Panc1 (cell line): ENCODE measurements at regions not wholly inside any gene's neighbourhood (a gene's known extent, or its start where the extent isn't known, plus 50 kb on each side); places are given as distances from the start of the nearest gene placed in this dataset.

Experiments used
- ATAC-seq: fragments of 200-7000 bp; cut with Tn5 transposase; 2 replicates; pipeline ENCODE4 v1.9.1; 2020; ENCODE audit warnings: mild to moderate bottlenecking, moderate library complexity
- BruUV-seq: library from RNA; stranded (reverse); fragments of 400-500 nt; replicated peaks from 2 replicates; lab custom pipeline; 2021; lab: Mats Ljungman, UMichigan
- CTCF ChIA-PET: fragments of 300-600 bp; sonication (Branson Sonifier 250); formaldehyde crosslinking; loops from one replicate; lab custom pipeline; 2022; ENCODE audit warnings: antibody characterized with exemption; lab: Charles Lee
- POLR2A ChIA-PET: fragments of 300-600 bp; sonication (Branson Sonifier 250); formaldehyde crosslinking; loops from one replicate; lab custom pipeline; 2022; ENCODE audit warnings: antibody characterized with exemption; lab: Charles Lee
- DNase-seq: peaks from one replicate; pipeline ENCODE4 v3.0.0-alpha.2; 2010; ENCODE audit warnings: low read depth, low spot score
- H3K27ac ChIP-seq: 2 replicates; pipeline ENCODE4 v1.5.1; 2011; ENCODE audit warnings: mild to moderate bottlenecking, low read length, inconsistent platforms
- H3K27me3 ChIP-seq: fragments of 200-500 bp; sonication (Bioruptor generic); 2 replicates; pipeline ENCODE4 v1.6.0; 2014; ENCODE audit warnings: low read length, inconsistent platforms; ENCODE audit not compliant: control insufficient read depth, insufficient read depth
- H3K36me3 ChIP-seq: fragments of 200-500 bp; sonication (Bioruptor generic); 2 replicates; pipeline ENCODE4 v1.5.1; 2014; ENCODE audit warnings: inconsistent platforms, mild to moderate bottlenecking, low read length, moderate library complexity; ENCODE audit not compliant: control insufficient read depth, insufficient read depth
- H3K4me1 ChIP-seq: 2 replicates; pipeline ENCODE4 v1.5.1; 2011; ENCODE audit warnings: inconsistent platforms, mild to moderate bottlenecking, low read length, moderate library complexity; ENCODE audit not compliant: control insufficient read depth, insufficient read depth
- H3K4me3 ChIP-seq, 2 experiments: 2 replicates each; pipeline ENCODE4 v1.5.1; 2011 to 2012; ENCODE audit warnings: low read depth in 2 of 2, low read length in 2 of 2, mild to moderate bottlenecking in 2 of 2, inconsistent platforms in 1 of 2, moderate library complexity in 1 of 2
- H3K9me3 ChIP-seq: fragments of 200-500 bp; sonication (Bioruptor generic); 2 replicates; pipeline ENCODE4 v1.5.1; 2014; ENCODE audit warnings: low read depth, mild to moderate bottlenecking, inconsistent platforms, low read length, moderate library complexity; ENCODE audit not compliant: control insufficient read depth, insufficient read depth
- POLR2AphosphoS5 ChIP-seq: IDR thresholded peaks from 2 replicates; pipeline ENCODE4 v1.6.1; 2012; ENCODE audit warnings: mild to moderate bottlenecking, low read depth, low read length, moderate library complexity
- SIN3A ChIP-seq: IDR thresholded peaks from 2 replicates; pipeline ENCODE4 v1.6.1; 2012; ENCODE audit warnings: low read depth, mild to moderate bottlenecking, low read length, moderate library complexity, borderline replicate concordance; ENCODE audit not compliant: insufficient read depth
- TCF7L2 ChIP-seq: IDR thresholded peaks from 2 replicates; pipeline ENCODE4 v1.6.1; 2011; ENCODE audit warnings: mild to moderate bottlenecking, low read depth, low read length, inconsistent platforms
- in situ Hi-C: cut with HindIII; loops from 2 replicates; pipeline ENCODE4 v1.10.0; 2016; ENCODE audit warnings: low sequenced_read_pairs, low pct_unique_long_range_greater_than_20kb
- intact Hi-C: fragments of 100-400 bp; cut with micrococcal nuclease; formaldehyde crosslinking; loops from one replicate; pipeline ENCODE4 v1.10.0; 2022; ENCODE audit not compliant: unreplicated experiment
- TF ChIP-seq, protein P1 (sequence below), 2 experiments: IDR thresholded peaks; 2 replicates each; pipeline ENCODE4 v1.6.1; 2011 to 2012; ENCODE audit warnings: low read depth in 2 of 2, control low read depth in 1 of 2, low read length in 1 of 2, mild to moderate bottlenecking in 1 of 2, moderate library complexity in 1 of 2; ENCODE audit not compliant: insufficient read depth in 1 of 2
- TF ChIP-seq, protein P2 (sequence below): fragments of 450-650 bp; IDR thresholded peaks from 2 replicates; pipeline ENCODE4 v1.5.1; 2017; ENCODE audit warnings: mild to moderate bottlenecking

DNA sequence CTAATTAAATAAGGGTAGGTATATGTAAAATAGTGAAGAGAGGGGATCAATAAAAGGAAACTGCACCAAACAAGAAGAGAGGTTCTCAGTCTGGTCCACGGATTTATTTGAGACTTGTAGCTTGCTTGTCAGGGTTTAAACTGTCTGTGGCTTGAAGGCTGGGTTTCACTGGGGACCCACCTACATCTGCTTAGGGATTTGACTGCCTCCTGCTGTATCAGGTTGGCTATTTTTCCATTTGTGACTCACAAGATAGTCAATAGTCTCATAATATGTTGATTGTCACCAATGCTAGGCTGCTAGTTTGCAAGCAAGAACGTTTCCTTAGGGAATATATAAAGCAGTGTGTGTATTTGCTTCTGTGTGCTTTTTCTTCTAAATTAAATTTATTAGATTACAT lies 1950.7 kb upstream of the IGFBP7 start:
- in situ Hi-C loops (no loop called here), intact Hi-C loops (no loop called here)
- BruUV-seq = no TSS peak
- H3K27me3 ChIP-seq = no peaks in the 10 kb centered on the region
- CTCF ChIA-PET = no interaction called here
- H3K4me1 ChIP-seq = no peaks in the 10 kb centered on the region
- no peak overlapping the region for H3K27ac ChIP-seq
- POLR2A ChIA-PET = no interaction called here
- no peak for ATAC-seq
- H3K36me3 ChIP-seq = no peaks in the 10 kb centered on the region
- TF ChIP-seq POLR2AphosphoS5 (no peak), SIN3A (no peak), TCF7L2 (no peak)
- TF ChIP-seq, protein P1, sequence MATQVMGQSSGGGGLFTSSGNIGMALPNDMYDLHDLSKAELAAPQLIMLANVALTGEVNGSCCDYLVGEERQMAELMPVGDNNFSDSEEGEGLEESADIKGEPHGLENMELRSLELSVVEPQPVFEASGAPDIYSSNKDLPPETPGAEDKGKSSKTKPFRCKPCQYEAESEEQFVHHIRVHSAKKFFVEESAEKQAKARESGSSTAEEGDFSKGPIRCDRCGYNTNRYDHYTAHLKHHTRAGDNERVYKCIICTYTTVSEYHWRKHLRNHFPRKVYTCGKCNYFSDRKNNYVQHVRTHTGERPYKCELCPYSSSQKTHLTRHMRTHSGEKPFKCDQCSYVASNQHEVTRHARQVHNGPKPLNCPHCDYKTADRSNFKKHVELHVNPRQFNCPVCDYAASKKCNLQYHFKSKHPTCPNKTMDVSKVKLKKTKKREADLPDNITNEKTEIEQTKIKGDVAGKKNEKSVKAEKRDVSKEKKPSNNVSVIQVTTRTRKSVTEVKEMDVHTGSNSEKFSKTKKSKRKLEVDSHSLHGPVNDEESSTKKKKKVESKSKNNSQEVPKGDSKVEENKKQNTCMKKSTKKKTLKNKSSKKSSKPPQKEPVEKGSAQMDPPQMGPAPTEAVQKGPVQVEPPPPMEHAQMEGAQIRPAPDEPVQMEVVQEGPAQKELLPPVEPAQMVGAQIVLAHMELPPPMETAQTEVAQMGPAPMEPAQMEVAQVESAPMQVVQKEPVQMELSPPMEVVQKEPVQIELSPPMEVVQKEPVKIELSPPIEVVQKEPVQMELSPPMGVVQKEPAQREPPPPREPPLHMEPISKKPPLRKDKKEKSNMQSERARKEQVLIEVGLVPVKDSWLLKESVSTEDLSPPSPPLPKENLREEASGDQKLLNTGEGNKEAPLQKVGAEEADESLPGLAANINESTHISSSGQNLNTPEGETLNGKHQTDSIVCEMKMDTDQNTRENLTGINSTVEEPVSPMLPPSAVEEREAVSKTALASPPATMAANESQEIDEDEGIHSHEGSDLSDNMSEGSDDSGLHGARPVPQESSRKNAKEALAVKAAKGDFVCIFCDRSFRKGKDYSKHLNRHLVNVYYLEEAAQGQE (IDR thresholded peaks at IDR 0.05; ENCODE audit: insufficient read depth in 1 of 2, low read depth in 2 of 2, low read length in 1 of 2) = no peak
- TF ChIP-seq, protein P2, sequence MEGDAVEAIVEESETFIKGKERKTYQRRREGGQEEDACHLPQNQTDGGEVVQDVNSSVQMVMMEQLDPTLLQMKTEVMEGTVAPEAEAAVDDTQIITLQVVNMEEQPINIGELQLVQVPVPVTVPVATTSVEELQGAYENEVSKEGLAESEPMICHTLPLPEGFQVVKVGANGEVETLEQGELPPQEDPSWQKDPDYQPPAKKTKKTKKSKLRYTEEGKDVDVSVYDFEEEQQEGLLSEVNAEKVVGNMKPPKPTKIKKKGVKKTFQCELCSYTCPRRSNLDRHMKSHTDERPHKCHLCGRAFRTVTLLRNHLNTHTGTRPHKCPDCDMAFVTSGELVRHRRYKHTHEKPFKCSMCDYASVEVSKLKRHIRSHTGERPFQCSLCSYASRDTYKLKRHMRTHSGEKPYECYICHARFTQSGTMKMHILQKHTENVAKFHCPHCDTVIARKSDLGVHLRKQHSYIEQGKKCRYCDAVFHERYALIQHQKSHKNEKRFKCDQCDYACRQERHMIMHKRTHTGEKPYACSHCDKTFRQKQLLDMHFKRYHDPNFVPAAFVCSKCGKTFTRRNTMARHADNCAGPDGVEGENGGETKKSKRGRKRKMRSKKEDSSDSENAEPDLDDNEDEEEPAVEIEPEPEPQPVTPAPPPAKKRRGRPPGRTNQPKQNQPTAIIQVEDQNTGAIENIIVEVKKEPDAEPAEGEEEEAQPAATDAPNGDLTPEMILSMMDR = no peak
- H3K4me3 ChIP-seq = no peak overlapping the region
- H3K9me3 ChIP-seq = no peaks in the 10 kb centered on the region
- no peak for DNase-seq

DNA sequence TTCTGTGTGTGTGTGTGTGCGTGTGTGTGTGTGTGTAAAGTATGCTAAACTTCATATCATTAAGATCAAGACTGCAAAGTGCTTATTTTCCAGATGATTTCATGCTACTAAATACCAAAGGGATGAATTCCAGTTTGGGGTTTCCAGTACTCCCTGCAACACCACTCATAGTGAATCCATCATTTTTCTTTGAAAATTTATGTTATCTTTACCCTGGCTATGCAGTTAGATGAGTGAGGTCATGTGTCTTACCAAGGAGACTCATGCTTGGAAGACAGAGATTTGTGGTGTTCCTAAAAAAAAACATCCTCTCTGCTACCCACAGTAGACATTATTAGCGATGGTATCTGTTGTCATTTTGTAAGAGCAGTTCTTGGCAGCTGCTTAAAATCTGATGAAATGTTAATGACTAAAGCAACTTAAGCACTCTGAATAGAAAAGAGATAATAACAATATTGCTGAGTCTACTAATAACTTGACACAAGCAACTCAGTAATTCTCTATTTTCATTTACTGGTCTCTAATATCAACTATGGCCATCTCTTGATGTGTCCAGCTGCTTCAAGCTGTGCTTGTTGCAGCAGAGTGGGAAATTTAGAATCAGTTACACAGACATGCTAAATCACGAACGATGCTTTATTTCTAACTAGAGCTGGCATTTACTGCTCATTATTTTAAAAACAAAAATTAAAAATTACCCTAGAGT lies 1953.0 kb upstream of the IGFBP7 start:
- TF ChIP-seq TCF7L2 = no peak
- TF ChIP-seq, protein P1 (IDR thresholded peaks at IDR 0.05; ENCODE audit: insufficient read depth in 1 of 2, low read depth in 2 of 2, low read length in 1 of 2) = no peak
- TF ChIP-seq SIN3A = no peak
- TF ChIP-seq, protein P2 = no peak
- TF ChIP-seq POLR2AphosphoS5 = no peak
- in situ Hi-C loops (no loop called here), intact Hi-C loops (no loop called here)
- CTCF ChIA-PET = no interaction called here
- Histone ChIP-seq H3K4me1 (no peaks in the 10 kb centered on the region), H3K4me3 (no peak overlapping the region), H3K27ac (no peak overlapping the region), H3K36me3 (no peaks in the 10 kb centered on the region), H3K9me3 (no peaks in the 10 kb centered on the region), H3K27me3 (no peaks in the 10 kb centered on the region)
- POLR2A ChIA-PET = no interaction called here
- BruUV-seq = no TSS peak
- DNase-seq (no peak), ATAC-seq (no peak)
